SKM-1 treated with dmso at 0.1 percent for 144 hours (cell line): ENCODE measurements at regions not wholly inside any gene's neighbourhood (a gene's known extent, or its start where the extent isn't known, plus 50 kb on each side); places are given as distances from the start of the nearest gene placed in this dataset.

Experiments
- DNase-seq: peaks from one replicate; lab custom pipeline; 2025; ENCODE audit not compliant: unreplicated experiment; lab: John Stamatoyannopoulos, UW

- no peak for DNase-seq
Observed at GRCh38 chrX:122500556-122500955, 683.5 kb upstream of the GRIA3 start.

- DNase-seq, result no peak
Observed at GRCh38 chrX:122501652-122502051, 682.4 kb upstream of the GRIA3 start.

- no peak for DNase-seq
Observed at GRCh38 chrX:122504026-122504425, 680.1 kb upstream of the GRIA3 start.

GRCh38 chrX:122512561-122513072 is 671.5 kb upstream of the GRIA3 start:
- DNase-seq, result no peak

- DNase-seq, result no peak
Observed at GRCh38 chrX:122517786-122518185, 666.3 kb upstream of the GRIA3 start.

GRCh38 chrX:122545778-122546177 is 638.3 kb upstream of the GRIA3 start:
- DNase-seq, result no peak

- no peak for DNase-seq
Observed at GRCh38 chrX:122546269-122546668, 637.8 kb upstream of the GRIA3 start.

GRCh38 chrX:122552286-122552800 is 631.7 kb upstream of the GRIA3 start:
- DNase-seq, result no peak

GRCh38 chrX:122555925-122556324 is 628.2 kb upstream of the GRIA3 start:
- DNase-seq, result no peak

GRCh38 chrX:122565952-122566351 is 618.1 kb upstream of the GRIA3 start:
- DNase-seq, result no peak

- DNase-seq, result no peak
Observed at GRCh38 chrX:122566401-122566800, 617.7 kb upstream of the GRIA3 start.

GRCh38 chrX:122567911-122568310 is 616.2 kb upstream of the GRIA3 start:
- no peak for DNase-seq

- DNase-seq, result no peak
Observed at GRCh38 chrX:122572461-122572860, 611.6 kb upstream of the GRIA3 start.

- DNase-seq, result no peak
Observed at GRCh38 chrX:122579036-122579435, 605.0 kb upstream of the GRIA3 start.

GRCh38 chrX:122579526-122579925 is 604.6 kb upstream of the GRIA3 start:
- no peak for DNase-seq

GRCh38 chrX:122582280-122582974 is 601.7 kb upstream of the GRIA3 start:
- DNase-seq, result no peak

GRCh38 chrX:122582975-122583305 is 601.1 kb upstream of the GRIA3 start:
- DNase-seq, result no peak

- DNase-seq, result no peak
Observed at GRCh38 chrX:122583551-122583950, 600.5 kb upstream of the GRIA3 start.

GRCh38 chrX:122584981-122585380 is 599.1 kb upstream of the GRIA3 start:
- no peak for DNase-seq

- DNase-seq, result no peak
Observed at GRCh38 chrX:122586831-122587230, 597.2 kb upstream of the GRIA3 start.

GRCh38 chrX:122591546-122591945 is 592.5 kb upstream of the GRIA3 start:
- DNase-seq, result no peak

GRCh38 chrX:122596998-122597397 is 587.1 kb upstream of the GRIA3 start:
- no peak for DNase-seq

GRCh38 chrX:122622795-122623194 is 561.3 kb upstream of the GRIA3 start:
- DNase-seq, result no peak
